GM18498 (cell line): ENCODE measurements at regions not wholly inside any gene's neighbourhood (a gene's known extent, or its start where the extent isn't known, plus 50 kb on each side); places are given as distances from the start of the nearest gene placed in this dataset.
"Not testable (repeated sequence)": the region's sequence is repeated elsewhere in the genome, so short reads cannot be mapped to it uniquely, and the experiment has no call there.

Experiments
- ATAC-seq: cut with Tn5 transposase; IDR thresholded peaks from one replicate; pipeline ENCODE4 v1.9.1; 2021; ENCODE audit warnings: mild to moderate bottlenecking, moderate library complexity; ENCODE audit not compliant: unreplicated experiment

DNA sequence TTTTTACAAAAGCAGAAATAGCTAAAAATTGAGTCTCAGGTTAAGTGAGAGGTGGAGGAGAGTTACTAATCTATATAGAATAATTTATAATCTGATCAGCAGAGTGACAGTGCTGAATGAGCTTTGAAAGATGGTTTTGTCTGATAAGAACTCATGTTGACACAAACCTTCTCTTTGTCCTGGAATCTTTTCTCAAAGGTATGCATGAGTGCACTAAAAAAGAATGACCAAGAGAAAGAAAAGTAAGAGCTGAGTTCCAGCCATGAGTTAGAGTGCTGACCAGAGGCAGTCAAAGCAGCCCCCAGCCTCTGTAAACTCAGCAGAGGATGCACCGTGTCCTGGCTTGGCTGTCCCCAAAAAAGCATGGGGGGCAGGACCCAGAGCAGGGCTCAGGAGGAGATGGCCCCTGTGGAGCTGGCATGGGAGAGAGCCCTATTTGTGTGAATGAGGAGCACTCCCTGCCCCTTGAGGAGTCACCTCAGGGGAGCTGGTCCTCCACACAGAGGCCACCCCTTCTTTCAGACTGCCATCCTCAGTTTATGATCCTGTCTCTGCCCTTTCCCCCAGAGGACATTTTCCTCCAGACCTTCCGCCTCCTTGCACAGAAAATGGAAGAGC is 129.8 kb downstream of the SEC23A start:
- no peak for ATAC-seq

DNA sequence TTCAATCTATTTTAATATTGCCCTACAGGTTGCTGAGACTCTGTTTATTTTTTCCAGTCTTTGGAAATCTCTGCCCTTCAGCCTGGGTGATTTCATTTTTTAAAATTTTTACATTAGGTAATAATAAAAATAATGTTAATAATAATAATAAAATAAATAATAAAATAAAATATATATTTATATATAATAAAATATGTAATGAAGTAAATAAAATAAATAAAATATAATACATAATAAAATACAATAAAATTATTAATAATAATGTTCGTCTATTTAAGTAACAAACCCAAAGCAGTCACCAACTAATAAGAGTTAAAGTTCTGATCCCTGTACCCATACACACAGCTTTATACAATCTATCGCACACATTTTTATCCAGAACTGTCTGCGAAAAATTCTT is 130.5 kb downstream of the SEC23A start:
- ATAC-seq = no peak

DNA sequence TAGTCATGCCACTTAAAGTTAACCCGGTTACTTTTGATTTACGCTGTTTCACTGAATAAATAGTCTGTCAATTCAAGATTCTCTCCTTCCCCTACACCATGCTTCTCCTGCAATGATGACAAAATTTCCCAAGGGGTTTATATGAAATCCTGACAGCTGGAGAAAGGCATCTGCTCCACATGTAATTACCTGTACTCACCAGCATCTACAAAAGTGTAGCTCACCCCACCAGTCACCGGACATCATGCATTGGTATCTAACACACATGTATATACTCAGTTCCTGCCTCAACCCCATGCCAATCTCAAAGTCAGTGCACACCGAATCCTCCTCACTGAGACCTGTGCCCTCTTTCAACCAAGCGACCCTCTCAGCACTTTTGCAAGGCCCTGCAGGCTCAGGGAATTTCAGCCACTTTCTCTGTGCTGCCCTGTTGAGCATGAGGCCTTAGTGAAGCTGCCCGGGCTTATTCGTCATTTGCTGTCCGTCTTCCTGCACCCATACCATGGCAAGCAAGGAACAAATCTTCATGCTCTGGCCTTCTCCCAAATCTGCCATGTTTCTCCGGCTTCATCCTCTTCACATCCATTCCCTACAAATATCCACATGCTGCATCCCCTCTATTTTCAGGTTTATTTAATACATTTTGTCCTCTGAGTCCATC is 131.6 kb downstream of the SEC23A start:
- ATAC-seq = no peak

DNA sequence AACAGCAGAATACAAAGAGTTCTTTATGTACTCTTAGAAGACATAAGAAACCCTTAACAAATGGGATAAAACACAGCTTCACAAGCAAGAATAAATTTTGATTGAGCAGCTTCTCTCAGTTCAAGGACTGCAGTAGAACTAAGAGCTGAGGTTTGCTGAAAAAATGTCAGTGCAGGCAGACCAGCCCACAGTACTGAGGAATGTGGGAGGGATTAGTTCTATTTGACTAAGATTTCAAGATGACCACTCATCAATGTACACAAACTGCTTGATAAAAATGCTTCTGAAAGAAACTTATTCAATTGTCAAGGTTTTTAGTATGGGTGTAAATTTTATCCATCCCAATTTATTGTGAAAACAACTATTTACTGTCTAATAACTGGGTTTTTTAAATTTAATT is 138.4 kb downstream of the SEC23A start:
- no peak for ATAC-seq

DNA sequence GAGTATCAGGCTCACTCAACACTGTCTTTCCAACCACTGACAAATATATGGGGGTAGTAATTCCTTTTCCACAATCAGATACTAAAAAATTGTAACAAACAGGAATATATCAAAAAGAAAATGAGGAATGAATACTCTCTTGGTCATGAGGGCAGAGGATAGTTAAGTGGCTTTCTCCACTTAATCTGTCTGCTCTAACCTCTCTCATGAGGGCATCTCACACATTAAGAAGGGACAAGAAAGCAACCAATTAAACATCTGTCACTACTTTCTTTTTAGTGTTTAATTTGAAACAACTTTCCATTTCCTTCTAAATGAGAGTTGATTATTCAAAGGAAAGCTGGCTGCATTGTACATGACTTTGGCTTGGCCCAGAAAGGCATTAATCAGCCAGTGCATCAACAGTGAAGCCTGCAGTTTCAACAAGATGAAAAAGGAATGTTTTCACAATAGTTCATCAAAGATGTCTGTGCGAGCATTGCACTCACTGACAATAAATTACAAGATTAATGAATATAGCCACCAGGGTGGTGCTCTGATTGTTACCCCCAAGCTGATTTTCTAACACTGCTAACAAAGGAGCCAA is 142.0 kb downstream of the SEC23A start:
- ATAC-seq = no peak

DNA sequence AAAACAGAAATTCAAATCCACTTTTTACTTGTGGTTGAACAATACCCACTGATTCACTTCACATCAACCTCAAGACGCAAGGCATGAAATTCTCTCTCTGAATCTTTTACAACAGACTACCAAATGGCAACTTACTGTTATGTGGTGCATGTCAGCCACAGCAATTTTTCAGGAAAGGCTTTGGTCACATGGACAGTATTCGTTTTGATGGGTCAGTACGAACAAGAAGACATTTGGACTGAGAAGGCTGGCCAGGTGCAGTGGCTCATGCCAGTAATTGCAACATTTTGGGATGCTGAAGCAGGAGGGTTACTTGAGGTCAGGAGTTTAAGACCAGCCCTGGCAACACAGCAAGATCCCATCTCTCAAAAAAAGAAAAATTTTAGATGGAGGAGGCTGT is 144.0 kb downstream of the SEC23A start:
- no peak for ATAC-seq

DNA sequence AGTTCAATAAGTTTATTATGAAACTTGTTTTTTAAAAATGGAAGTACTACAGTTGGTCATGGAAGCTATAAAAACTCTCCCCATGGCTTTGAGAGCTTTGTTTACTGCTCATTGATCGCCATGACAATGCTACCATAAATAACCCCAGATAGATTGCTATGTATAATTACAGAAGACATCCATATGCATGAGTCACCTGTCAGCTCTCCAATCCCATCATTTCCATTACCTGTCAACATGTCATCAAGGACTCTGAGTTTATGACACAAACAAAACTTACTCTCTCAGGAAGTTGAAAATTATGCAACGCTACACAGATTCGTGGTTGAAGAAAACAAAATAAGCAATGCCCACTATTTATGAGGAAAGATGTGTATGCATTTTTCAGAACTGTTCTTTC is 144.4 kb downstream of the SEC23A start:
- no peak for ATAC-seq

DNA sequence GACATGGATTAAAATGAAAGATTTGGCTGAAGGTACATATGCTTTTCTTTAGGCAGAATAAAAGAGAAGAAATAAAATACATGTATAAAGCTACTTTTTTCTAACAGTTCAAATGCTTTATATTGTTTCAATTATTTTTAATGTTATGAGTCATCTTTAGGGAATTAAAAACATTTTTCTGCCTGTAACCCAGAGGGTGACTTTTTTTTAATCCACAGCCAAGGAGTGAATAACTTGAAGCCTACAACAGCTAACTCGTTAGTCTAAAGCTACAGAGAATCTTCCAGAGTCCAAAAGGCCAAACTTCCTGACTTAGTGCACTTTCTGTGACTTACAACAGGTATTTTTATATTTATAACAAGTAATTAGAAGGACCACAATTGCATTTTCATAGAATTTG is 151.6 kb downstream of the SEC23A start:
- no peak for ATAC-seq

DNA sequence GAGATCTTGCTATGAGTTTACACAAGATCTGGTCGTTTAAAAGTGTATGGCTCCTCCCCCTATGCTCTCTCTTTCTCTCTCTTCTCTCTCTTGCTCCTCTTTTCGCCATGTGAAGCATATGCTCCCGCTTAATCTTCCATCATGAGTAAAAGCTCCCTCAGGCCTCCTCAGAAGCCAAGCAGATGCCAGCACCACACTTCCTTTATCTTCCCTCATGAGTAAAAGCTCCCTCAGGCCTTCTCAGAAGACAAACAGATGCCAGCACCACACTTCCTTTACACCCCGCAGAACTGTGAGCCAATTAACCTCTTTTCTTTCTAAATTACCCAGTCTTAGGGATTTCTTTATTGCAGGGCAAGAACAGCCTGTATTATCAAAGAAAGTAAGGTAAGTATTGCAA is 152.4 kb downstream of the SEC23A start:
- no peak for ATAC-seq

DNA sequence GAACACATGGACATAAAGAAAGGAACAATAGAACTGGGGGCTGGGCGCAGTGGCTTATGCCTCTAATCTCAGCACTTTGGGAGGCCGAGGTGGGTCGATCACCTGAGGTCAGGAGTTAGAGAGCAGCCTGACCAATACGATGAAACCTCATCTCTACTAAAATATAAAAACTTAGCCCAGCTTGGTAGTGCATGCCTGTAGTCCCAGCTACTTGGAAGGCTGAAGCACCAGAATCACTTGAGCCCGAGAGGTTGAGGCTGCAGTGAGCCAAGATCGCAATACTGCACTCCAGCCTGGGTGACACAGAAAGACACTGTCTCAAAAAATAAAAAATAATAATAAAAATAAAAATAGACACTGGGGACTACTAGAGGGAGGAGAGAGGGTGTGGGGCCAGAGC is 154.5 kb downstream of the SEC23A start:
- ATAC-seq = no peak

DNA sequence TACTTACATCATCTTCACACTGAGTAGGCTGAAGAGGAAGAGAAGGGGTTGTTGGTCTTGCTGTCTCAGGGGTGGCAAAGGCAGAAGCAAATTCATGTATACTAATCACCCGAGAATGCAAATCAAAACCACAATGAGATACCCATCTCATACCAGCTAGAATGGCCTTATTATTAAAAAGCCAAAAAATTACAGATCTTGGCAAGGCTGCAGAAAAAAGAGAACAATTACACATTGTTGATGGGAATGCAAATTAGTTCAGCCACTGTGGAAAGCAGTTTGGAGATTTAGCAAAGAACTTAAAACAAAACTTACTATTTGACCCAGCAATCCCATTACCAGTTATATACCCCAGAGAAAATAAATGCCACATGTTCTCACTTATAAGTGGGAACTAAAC is 154.9 kb downstream of the SEC23A start:
- ATAC-seq = no peak

DNA sequence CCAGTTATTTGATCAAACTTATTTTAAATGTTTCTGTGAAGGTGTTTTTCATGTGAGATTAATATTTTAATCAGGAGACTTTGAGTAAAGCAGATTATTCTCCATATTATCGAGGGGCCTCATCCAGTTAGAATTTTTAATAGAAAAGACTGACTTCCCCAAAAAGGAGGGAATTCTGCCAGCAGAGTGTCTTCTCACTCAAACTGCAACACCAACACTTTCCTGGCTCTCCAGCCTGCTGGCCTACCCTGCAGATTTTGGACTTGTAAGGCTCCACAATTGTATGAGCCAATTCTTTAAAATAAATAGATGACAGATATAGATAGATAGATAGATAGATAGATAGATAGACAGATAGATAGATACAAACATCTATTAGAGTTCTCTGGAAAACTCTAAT is 155.7 kb downstream of the SEC23A start:
- ATAC-seq = no peak

DNA sequence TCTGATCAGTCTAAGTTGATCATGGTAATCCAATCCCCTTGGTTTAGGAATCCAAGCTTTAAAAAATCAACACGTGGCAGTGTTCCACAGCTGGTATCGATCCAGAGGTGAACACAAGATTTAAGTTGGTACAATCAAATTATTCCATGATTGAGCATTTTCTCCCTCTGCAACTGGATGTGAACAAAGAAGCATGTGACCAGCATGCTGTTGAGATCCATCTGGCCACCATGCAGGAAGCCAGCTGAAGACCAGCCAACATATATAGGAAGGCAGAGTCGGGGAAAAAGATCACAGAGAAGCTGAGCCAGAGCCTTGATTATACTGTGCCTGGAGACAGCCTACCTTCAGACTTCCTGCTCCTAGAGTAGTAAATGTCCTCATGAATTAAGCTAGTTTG is 158.3 kb downstream of the SEC23A start:
- no peak for ATAC-seq

DNA sequence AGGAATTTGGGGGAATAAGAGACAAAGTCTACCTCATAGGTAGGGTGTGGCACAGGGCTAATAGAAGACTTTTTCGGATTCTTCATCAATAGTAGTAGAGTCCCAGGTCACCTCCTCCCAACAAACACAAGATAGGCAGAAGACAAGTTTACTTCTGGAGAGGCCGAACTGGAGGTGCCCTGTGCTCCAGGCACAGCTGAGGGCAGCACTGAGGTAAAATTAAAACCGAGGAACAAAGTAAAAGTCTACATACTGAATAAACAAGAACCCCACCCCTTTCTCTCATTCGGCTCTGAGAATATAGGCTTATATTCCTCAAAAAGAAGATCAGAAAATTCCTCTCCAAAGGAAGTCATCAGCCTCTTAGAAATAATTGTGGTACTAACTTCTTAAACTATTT is 161.5 kb downstream of the SEC23A start:
- ATAC-seq = no peak

DNA sequence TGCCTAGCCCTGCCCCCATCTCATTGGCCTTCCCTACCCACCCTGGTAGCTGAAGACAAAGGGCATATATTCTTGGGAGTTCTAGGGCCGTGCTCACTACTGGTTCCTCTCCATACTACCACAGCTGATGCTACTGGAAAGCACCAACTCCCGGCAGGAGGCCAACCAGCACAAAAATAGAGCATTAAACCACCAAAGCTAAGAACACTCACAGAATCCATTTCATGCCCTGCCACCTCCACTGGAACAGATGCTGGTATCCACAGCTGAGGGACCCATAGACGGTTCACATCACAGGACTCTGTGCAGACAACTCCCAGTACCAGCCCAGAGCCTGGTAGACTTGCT is 170.4 kb downstream of the SEC23A start:
- ATAC-seq = not testable (repeated sequence)

DNA sequence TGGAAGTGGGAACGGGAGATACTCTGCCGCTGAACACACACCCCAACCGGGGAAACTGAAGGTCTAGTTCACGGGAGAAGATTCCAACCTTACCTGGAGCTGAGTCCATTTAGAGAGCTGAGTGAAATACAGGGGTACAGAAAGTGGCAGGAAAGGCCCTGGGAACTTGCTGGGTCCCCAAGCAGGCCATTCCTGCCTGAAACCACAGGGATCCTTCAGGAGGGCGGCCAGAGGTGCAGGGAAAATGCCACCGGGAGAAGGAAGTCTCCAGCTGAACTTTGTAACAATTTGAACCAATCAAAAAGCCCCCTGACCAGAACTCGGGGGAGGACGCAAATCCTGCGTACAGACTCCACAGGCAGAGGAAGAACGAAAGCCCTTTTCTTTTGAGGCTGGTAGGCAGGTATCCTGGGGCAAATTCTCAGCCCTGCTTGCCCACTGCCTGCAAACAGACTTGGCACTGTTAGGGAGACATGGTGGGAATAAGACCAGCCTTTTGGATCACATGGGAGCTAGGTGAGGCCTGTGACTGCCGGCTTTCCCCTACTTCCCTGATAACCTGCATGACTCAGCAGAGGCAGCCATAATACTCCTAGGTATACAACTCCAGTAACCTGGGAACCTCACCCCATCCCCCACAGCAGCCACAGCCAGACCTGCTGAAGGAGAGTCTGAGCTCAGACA is 170.9 kb downstream of the SEC23A start:
- ATAC-seq = no peak

DNA sequence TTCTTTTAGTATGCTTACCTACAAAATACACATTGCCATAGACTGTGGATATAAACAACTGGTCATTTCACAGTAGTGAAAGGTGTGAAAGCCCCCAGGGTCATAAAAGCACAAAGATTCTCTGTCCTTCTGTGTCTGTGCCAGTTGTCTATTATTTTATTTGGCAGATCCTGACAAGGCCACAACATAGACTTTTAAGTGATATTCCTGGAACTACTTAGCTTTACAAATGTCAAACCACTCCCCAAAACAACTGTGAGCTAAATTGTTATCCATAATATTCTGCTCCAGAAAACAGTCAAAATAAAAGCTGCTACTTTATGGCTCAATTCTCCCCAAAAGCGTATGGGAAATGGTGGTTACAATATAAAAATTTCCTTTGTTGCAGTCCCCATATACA is 172.1 kb downstream of the SEC23A start:
- no peak for ATAC-seq

DNA sequence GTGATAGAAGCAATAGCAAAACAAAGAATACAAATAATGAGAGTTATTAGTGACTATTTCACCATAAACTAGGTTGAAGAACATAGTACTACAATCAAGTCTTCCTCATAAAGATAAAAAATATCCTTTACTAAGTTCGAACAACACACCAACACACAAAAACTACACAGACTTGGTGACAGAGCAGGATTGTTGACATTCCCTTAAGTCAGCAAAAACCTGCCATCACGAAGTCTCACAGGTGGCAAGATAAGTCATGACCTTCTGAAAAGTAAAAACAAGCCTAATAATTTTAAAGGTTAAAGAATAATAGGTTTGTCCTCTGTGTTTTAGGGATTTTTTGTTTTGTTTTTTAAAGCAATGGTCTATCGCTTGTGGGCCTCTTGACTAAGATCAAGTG is 173.0 kb downstream of the SEC23A start:
- ATAC-seq = no peak

DNA sequence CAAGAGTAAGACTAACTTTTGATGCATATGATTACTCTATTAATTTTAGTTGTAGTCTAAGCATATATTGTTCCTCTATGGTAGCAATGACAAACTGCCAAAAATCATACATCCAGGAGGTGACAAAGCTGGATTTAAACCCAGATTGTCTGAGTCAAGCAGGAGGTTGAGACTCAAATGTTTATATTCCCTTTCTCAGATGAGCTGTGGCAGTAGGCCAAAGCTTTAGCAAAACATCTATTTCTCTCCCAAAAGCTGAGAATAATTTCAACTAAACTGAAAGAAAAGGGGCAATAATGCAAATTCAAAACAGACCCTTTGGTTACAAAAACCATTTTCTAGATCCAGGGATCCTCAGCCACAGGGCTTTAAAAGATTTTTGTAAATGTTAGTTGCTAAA is 173.6 kb downstream of the SEC23A start:
- ATAC-seq = no peak

DNA sequence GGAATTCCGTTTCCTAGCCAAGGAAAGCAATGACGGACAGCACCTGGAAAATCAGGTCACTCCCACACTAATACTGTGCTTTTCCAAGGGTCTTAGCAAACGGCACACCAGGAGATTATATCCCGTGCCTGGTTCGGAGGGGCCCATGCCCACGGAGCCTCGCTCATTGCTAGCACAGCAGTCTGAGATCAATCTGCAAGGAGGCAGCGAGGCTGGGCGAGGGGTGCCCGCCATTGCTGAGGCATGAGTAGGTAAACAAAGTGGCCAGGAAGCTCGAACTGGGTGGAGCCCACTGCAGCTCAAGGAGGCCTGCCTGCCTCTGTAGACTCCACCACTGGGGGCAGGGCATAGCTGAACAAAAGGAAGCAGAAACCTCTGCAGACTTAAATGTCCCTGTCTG is 181.1 kb downstream of the SEC23A start:
- not testable (repeated sequence) for ATAC-seq

DNA sequence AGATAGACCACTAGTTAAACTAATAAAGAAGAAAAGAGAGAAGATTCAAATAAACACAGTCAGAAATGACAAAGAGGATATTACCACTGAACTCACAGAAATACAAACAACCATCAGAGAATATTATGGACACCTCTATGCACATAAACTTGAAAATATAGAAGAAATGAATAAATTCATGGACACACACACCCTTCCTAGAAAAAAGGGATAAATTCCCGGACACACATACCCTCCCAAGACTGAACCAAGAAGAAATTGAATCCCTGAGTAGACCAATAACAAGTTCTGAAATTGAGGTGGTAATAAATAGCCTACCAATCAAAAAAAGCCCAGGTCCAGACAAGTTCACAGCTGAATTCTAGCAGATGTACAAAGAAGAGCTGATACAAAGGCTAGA is 187.9 kb downstream of the SEC23A start:
- ATAC-seq = no peak

DNA sequence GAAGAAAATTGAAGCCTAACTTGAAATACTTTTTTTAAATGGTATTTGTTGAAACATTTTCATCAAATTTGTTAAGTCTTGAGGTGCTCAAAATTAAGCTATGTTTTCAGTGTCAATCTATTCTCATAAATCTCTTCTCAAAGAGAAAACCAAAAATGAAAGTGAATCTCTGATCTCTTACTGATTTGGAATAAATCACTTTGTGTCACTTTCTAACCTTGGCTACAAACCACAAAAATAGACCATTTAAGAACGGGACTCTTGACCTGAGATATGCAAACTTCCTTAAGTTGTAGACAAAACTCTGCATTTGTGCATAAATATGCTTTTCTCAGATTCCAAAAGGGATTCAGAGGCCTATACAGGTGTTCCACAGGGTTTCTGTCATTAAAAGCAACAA is 192.9 kb downstream of the SEC23A start:
- peak; percentile 52 for ATAC-seq
